SK-N-SH treated with all-trans-retinoic acid at 6 μM for 48 hours (cell line): ENCODE measurements at regions not wholly inside any gene's neighbourhood (a gene's known extent, or its start where the extent isn't known, plus 50 kb on each side); places are given as distances from the start of the nearest gene placed in this dataset.

ENCODE experiments used
- ARNTL ChIP-seq: fragments of 450-650 bp; formaldehyde crosslinking; IDR thresholded peaks from 2 replicates; pipeline ENCODE4 v1.5.0; 2020; ENCODE audit warnings: low read depth, mild to moderate bottlenecking, moderate library complexity, borderline replicate concordance
- BACH2 ChIP-seq: fragments of 250-450 bp; sonication (Bioruptor Pico); IDR thresholded peaks from 2 replicates; pipeline ENCODE4 v1.9.0; 2021; ENCODE audit warnings: mild to moderate bottlenecking, borderline replicate concordance
- TCF4 ChIP-seq: fragments of 250-450 bp; sonication (Bioruptor Pico); IDR thresholded peaks from 2 replicates; pipeline ENCODE4 v1.8.0; 2021; ENCODE audit warnings: mild to moderate bottlenecking, moderate library complexity, borderline replicate concordance
- TOX ChIP-seq: fragments of 250-450 bp; sonication (Bioruptor Pico); IDR thresholded peaks from 2 replicates; pipeline ENCODE4 v1.8.0; 2021; ENCODE audit warnings: mild to moderate bottlenecking, moderate library complexity, borderline replicate concordance
- ZFP3 ChIP-seq: fragments of 250-450 bp; sonication (Bioruptor Pico); IDR thresholded peaks from 2 replicates; pipeline ENCODE4 v1.5.0; 2020; ENCODE audit warnings: mild to moderate bottlenecking, moderate library complexity
- ZFP30 ChIP-seq: fragments of 450-650 bp; formaldehyde crosslinking; IDR thresholded peaks from 2 replicates; pipeline ENCODE4 v1.5.0; 2022; ENCODE audit warnings: mild to moderate bottlenecking, moderate library complexity
- ZNF70 ChIP-seq: fragments of 450-650 bp; formaldehyde crosslinking; IDR thresholded peaks from 2 replicates; pipeline ENCODE4 v1.5.0; 2020; ENCODE audit warnings: mild to moderate bottlenecking, moderate library complexity
- ZNF8 ChIP-seq: fragments of 450-650 bp; formaldehyde crosslinking; IDR thresholded peaks from 2 replicates; pipeline ENCODE4 v1.5.0; 2020; ENCODE audit warnings: mild to moderate bottlenecking, moderate library complexity
- TF ChIP-seq, protein P1 (sequence below): fragments of 250-450 bp; sonication (Bioruptor Pico); IDR thresholded peaks from 2 replicates; pipeline ENCODE4 v1.5.0; 2020; ENCODE audit warnings: mild to moderate bottlenecking, moderate library complexity
- TF ChIP-seq, protein P2 (sequence below): fragments of 250-450 bp; sonication (Bioruptor Pico); IDR thresholded peaks from 2 replicates; pipeline ENCODE4 v1.5.1; 2021; ENCODE audit warnings: mild to moderate bottlenecking, moderate library complexity
- TF ChIP-seq, protein P3 (sequence below): fragments of 250-450 bp; sonication (Bioruptor Pico); IDR thresholded peaks from 2 replicates; pipeline ENCODE4 v1.8.0; 2021; ENCODE audit warnings: low read depth, mild to moderate bottlenecking, moderate library complexity, borderline replicate concordance
- TF ChIP-seq, protein P4 (sequence below): fragments of 250-450 bp; sonication (Bioruptor Pico); IDR thresholded peaks from 2 replicates; pipeline ENCODE4 v1.5.1; 2020; ENCODE audit warnings: low read depth, mild to moderate bottlenecking, moderate library complexity
- TF ChIP-seq, protein P5 (sequence below): fragments of 250-450 bp; sonication (Bioruptor Pico); IDR thresholded peaks from 2 replicates; pipeline ENCODE4 v1.8.0; 2020; ENCODE audit warnings: mild to moderate bottlenecking, moderate library complexity, borderline replicate concordance

DNA sequence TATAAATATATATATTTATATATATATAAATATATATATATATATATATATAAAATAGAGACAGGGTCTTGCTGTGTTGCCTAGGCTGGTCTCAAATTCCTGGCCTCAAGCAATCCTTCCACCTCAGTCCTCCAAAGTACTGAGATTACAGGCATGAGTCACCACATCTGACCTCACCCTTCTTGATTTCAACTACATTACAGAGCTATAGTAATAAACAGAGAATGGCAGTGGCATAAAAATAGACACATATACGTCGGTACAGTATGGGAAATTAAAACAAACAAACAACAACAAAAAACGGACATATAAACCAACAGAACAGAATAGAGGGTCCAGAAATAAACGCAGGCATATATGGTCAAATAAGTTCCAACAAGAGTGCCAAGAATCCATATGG, 77.6 kb upstream of the PPP1R3A start:
- TF ChIP-seq TCF4 (CRISPR knock-in tag) (no peak), TOX (CRISPR knock-in tag) (no peak), ZFP3 (CRISPR knock-in tag) (no peak), BACH2 (CRISPR knock-in tag) (no peak), ZNF70 (CRISPR knock-in tag) (no peak), ZFP30 (no peak), ARNTL (CRISPR knock-in tag) (no peak), ZNF8 (CRISPR knock-in tag) (no peak)
- TF ChIP-seq, protein P1, sequence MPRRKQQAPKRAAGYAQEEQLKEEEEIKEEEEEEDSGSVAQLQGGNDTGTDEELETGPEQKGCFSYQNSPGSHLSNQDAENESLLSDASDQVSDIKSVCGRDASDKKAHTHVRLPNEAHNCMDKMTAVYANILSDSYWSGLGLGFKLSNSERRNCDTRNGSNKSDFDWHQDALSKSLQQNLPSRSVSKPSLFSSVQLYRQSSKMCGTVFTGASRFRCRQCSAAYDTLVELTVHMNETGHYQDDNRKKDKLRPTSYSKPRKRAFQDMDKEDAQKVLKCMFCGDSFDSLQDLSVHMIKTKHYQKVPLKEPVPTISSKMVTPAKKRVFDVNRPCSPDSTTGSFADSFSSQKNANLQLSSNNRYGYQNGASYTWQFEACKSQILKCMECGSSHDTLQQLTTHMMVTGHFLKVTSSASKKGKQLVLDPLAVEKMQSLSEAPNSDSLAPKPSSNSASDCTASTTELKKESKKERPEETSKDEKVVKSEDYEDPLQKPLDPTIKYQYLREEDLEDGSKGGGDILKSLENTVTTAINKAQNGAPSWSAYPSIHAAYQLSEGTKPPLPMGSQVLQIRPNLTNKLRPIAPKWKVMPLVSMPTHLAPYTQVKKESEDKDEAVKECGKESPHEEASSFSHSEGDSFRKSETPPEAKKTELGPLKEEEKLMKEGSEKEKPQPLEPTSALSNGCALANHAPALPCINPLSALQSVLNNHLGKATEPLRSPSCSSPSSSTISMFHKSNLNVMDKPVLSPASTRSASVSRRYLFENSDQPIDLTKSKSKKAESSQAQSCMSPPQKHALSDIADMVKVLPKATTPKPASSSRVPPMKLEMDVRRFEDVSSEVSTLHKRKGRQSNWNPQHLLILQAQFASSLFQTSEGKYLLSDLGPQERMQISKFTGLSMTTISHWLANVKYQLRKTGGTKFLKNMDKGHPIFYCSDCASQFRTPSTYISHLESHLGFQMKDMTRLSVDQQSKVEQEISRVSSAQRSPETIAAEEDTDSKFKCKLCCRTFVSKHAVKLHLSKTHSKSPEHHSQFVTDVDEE (CRISPR knock-in tag), result no peak
- TF ChIP-seq, protein P2, sequence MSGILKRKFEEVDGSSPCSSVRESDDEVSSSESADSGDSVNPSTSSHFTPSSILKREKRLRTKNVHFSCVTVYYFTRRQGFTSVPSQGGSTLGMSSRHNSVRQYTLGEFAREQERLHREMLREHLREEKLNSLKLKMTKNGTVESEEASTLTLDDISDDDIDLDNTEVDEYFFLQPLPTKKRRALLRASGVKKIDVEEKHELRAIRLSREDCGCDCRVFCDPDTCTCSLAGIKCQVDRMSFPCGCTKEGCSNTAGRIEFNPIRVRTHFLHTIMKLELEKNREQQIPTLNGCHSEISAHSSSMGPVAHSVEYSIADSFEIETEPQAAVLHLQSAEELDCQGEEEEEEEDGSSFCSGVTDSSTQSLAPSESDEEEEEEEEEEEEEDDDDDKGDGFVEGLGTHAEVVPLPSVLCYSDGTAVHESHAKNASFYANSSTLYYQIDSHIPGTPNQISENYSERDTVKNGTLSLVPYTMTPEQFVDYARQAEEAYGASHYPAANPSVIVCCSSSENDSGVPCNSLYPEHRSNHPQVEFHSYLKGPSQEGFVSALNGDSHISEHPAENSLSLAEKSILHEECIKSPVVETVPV (CRISPR knock-in tag), result no peak
- TF ChIP-seq, protein P3, sequence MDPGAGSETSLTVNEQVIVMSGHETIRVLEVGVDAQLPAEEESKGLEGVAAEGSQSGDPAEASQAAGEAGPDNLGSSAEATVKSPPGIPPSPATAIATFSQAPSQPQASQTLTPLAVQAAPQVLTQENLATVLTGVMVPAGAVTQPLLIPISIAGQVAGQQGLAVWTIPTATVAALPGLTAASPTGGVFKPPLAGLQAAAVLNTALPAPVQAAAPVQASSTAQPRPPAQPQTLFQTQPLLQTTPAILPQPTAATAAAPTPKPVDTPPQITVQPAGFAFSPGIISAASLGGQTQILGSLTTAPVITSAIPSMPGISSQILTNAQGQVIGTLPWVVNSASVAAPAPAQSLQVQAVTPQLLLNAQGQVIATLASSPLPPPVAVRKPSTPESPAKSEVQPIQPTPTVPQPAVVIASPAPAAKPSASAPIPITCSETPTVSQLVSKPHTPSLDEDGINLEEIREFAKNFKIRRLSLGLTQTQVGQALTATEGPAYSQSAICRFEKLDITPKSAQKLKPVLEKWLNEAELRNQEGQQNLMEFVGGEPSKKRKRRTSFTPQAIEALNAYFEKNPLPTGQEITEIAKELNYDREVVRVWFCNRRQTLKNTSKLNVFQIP (CRISPR knock-in tag), result no peak
- TF ChIP-seq, protein P4, sequence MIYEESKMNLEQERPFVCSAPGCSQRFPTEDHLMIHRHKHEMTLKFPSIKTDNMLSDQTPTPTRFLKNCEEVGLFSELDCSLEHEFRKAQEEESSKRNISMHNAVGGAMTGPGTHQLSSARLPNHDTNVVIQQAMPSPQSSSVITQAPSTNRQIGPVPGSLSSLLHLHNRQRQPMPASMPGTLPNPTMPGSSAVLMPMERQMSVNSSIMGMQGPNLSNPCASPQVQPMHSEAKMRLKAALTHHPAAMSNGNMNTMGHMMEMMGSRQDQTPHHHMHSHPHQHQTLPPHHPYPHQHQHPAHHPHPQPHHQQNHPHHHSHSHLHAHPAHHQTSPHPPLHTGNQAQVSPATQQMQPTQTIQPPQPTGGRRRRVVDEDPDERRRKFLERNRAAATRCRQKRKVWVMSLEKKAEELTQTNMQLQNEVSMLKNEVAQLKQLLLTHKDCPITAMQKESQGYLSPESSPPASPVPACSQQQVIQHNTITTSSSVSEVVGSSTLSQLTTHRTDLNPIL (CRISPR knock-in tag), result no peak
- TF ChIP-seq, protein P5, sequence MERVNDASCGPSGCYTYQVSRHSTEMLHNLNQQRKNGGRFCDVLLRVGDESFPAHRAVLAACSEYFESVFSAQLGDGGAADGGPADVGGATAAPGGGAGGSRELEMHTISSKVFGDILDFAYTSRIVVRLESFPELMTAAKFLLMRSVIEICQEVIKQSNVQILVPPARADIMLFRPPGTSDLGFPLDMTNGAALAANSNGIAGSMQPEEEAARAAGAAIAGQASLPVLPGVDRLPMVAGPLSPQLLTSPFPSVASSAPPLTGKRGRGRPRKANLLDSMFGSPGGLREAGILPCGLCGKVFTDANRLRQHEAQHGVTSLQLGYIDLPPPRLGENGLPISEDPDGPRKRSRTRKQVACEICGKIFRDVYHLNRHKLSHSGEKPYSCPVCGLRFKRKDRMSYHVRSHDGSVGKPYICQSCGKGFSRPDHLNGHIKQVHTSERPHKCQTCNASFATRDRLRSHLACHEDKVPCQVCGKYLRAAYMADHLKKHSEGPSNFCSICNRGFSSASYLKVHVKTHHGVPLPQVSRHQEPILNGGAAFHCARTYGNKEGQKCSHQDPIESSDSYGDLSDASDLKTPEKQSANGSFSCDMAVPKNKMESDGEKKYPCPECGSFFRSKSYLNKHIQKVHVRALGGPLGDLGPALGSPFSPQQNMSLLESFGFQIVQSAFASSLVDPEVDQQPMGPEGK (CRISPR knock-in tag), result no peak
